H1 (cell line): ENCODE measurements at regions not wholly inside any gene's neighbourhood (a gene's known extent, or its start where the extent isn't known, plus 50 kb on each side); places are given as distances from the start of the nearest gene placed in this dataset.

Source experiments
- ASH2L ChIP-seq: fragments of 200-600, 300-600 bp; sonication (generic); IDR thresholded peaks from one replicate; pipeline ENCODE4 v1.7.1; 2017; ENCODE audit warnings: low read length
- ATF3 ChIP-seq: IDR thresholded peaks from 2 replicates; pipeline ENCODE4 v1.6.1; 2011; ENCODE audit warnings: low read depth, mild to moderate bottlenecking, low read length; ENCODE audit not compliant: insufficient read depth
- CBX5 ChIP-seq: fragments of 300-800, 300-1000 bp; sonication (generic); IDR thresholded peaks from 2 replicates; pipeline ENCODE4 v1.7.1; 2016; ENCODE audit warnings: antibody characterized with exemption, low read length, low read depth
- CEBPB ChIP-seq: IDR thresholded peaks from 2 replicates; pipeline ENCODE4 v1.6.1; 2012; ENCODE audit warnings: low read depth, low read length
- CTCF ChIP-seq, 3 experiments: IDR thresholded peaks; 1 replicate in 2 of 3; 2 replicates in 1 of 3; pipeline versions ENCODE4 v1.5.1 to v1.6.1; 2011; ENCODE audit warnings: low read length in 3 of 3, mild to moderate bottlenecking in 3 of 3, inconsistent platforms in 2 of 3, low read depth in 1 of 3, moderate library complexity in 1 of 3; ENCODE audit not compliant: insufficient read depth in 1 of 3; ENCODE audit errors: control extremely low read depth in 1 of 3
- EGR1 ChIP-seq: IDR thresholded peaks from 2 replicates; pipeline ENCODE4 v1.6.1; 2011; ENCODE audit warnings: low read depth, low read length, borderline replicate concordance
- EP300 ChIP-seq, 2 experiments: IDR thresholded peaks; 1 replicate in 1 of 2; 2 replicates in 1 of 2; pipeline ENCODE4 v1.6.1; 2011 to 2012; ENCODE audit warnings: low read depth in 2 of 2, low read length in 2 of 2, mild to moderate bottlenecking in 2 of 2, borderline replicate concordance in 1 of 2, inconsistent platforms in 1 of 2, moderate library complexity in 1 of 2
- EZH2 ChIP-seq: fragments of 200-600 bp; sonication (generic); IDR thresholded peaks from 2 replicates; pipeline ENCODE4 v1.7.1; 2012; ENCODE audit warnings: low read depth, mild to moderate bottlenecking, moderate library complexity, low read length, inconsistent platforms; ENCODE audit not compliant: severe bottlenecking
- HDAC2 ChIP-seq, 2 experiments: fragments of 300-600 bp in 1 of 2; sonication (generic) in 1 of 2; IDR thresholded peaks; 2 replicates each; pipeline ENCODE4 v1.6.1; 2011 to 2012; ENCODE audit warnings: low read depth in 2 of 2, low read length in 2 of 2, mild to moderate bottlenecking in 2 of 2, moderate library complexity in 2 of 2, borderline replicate concordance in 1 of 2, inconsistent platforms in 1 of 2
- HDAC6 ChIP-seq: IDR thresholded peaks from one replicate; pipeline ENCODE4 v1.7.1; 2012; ENCODE audit warnings: low read depth, mild to moderate bottlenecking, inconsistent platforms, low read length, moderate library complexity
- JUND ChIP-seq: IDR thresholded peaks from 2 replicates; pipeline ENCODE4 v1.6.1; 2011; ENCODE audit warnings: mild to moderate bottlenecking, improper control_type of control experiment, low read length
- KDM1A ChIP-seq: fragments of 200-600, 300-600 bp; sonication (generic); IDR thresholded peaks from 2 replicates; pipeline ENCODE4 v1.7.1; 2016; ENCODE audit warnings: mild to moderate bottlenecking, low read length, borderline replicate concordance
- MAFK ChIP-seq: IDR thresholded peaks from 2 replicates; pipeline ENCODE4 v1.6.1; 2012; ENCODE audit warnings: low read depth, mild to moderate bottlenecking, improper control_type of control experiment, low read length
- NRF1 ChIP-seq: IDR thresholded peaks from 2 replicates; pipeline ENCODE4 v1.6.1; 2011; ENCODE audit warnings: mild to moderate bottlenecking, low read depth, low read length, improper control_type of control experiment
- SIRT6 ChIP-seq: IDR thresholded peaks from one replicate; pipeline ENCODE4 v1.7.1; 2012; ENCODE audit warnings: low read length, inconsistent platforms
- SRF ChIP-seq: IDR thresholded peaks from 2 replicates; pipeline ENCODE4 v1.6.1; 2011; ENCODE audit warnings: mild to moderate bottlenecking, low read depth, low read length, moderate library complexity
- TAF7 ChIP-seq: optimal IDR thresholded peaks from 2 replicates; pipeline ENCODE3; 2011; ENCODE audit warnings: low read depth, mild to moderate bottlenecking, inconsistent platforms, low read length, moderate library complexity, borderline replicate concordance
- TBP ChIP-seq: IDR thresholded peaks from 2 replicates; pipeline ENCODE4 v1.6.1; 2011; ENCODE audit warnings: low read depth, low read length, improper control_type of control experiment

DNA sequence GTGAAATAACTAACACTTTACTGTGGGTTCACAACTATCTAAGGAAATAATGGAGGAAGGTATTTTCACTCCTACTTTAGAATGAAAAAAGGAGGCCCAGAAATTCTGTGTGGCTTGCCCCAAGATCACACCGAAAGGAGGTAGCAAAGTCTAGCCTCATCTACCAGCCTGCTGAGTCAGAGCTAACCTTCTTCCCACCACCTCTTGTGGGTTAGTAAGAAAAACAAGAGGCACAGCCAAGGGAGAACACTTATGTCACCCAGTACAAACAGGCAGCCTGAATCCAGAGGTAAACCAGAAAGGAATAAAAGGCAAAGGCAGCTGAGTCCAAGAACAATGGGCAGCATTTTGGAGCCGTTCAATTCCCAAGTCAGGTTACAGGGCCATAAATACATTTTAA, 91.9 kb upstream of the RASEF start (continued):
- TF ChIP-seq ATF3 (no peak), MAFK (no peak), EP300 (IDR thresholded peaks at IDR 0.05; ENCODE audit: borderline replicate concordance in 1 of 2, low read depth in 2 of 2, low read length in 2 of 2) (no peak), ASH2L (no peak), SRF (no peak), NRF1 (no peak), EZH2 (no peak), CEBPB (no peak), KDM1A (no peak), JUND (no peak), HDAC2 (IDR thresholded peaks at IDR 0.05; ENCODE audit: borderline replicate concordance in 1 of 2, low read depth in 2 of 2, low read length in 2 of 2) (no peak), EGR1 (no peak), HDAC6 (no peak), CTCF (IDR thresholded peaks at IDR 0.05; ENCODE audit: control extremely low read depth in 1 of 3, insufficient read depth in 1 of 3, low read depth in 1 of 3, low read length in 3 of 3) (no peak), TAF7 (no peak), CBX5 (no peak), TBP (no peak), SIRT6 (no peak)
